Panc1 (cell line): ENCODE measurements at regions not wholly inside any gene's neighbourhood (a gene's known extent, or its start where the extent isn't known, plus 50 kb on each side); places are given as distances from the start of the nearest gene placed in this dataset.

Source experiments
- ATAC-seq: fragments of 200-7000 bp; cut with Tn5 transposase; 2 replicates; pipeline ENCODE4 v1.9.1; 2020; ENCODE audit warnings: mild to moderate bottlenecking, moderate library complexity
- BruUV-seq: library from RNA; stranded (reverse); fragments of 400-500 nt; replicated peaks from 2 replicates; lab custom pipeline; 2021; lab: Mats Ljungman, UMichigan
- CTCF ChIA-PET: fragments of 300-600 bp; sonication (Branson Sonifier 250); formaldehyde crosslinking; loops from one replicate; lab custom pipeline; 2022; ENCODE audit warnings: antibody characterized with exemption; lab: Charles Lee
- POLR2A ChIA-PET: fragments of 300-600 bp; sonication (Branson Sonifier 250); formaldehyde crosslinking; loops from one replicate; lab custom pipeline; 2022; ENCODE audit warnings: antibody characterized with exemption; lab: Charles Lee
- DNase-seq: peaks from one replicate; pipeline ENCODE4 v3.0.0-alpha.2; 2010; ENCODE audit warnings: low read depth, low spot score
- H3K27ac ChIP-seq: 2 replicates; pipeline ENCODE4 v1.5.1; 2011; ENCODE audit warnings: mild to moderate bottlenecking, low read length, inconsistent platforms
- H3K27me3 ChIP-seq: fragments of 200-500 bp; sonication (Bioruptor generic); 2 replicates; pipeline ENCODE4 v1.6.0; 2014; ENCODE audit warnings: low read length, inconsistent platforms; ENCODE audit not compliant: control insufficient read depth, insufficient read depth
- H3K36me3 ChIP-seq: fragments of 200-500 bp; sonication (Bioruptor generic); 2 replicates; pipeline ENCODE4 v1.5.1; 2014; ENCODE audit warnings: inconsistent platforms, mild to moderate bottlenecking, low read length, moderate library complexity; ENCODE audit not compliant: control insufficient read depth, insufficient read depth
- H3K4me1 ChIP-seq: 2 replicates; pipeline ENCODE4 v1.5.1; 2011; ENCODE audit warnings: inconsistent platforms, mild to moderate bottlenecking, low read length, moderate library complexity; ENCODE audit not compliant: control insufficient read depth, insufficient read depth
- H3K4me3 ChIP-seq, 2 experiments: 2 replicates each; pipeline ENCODE4 v1.5.1; 2011 to 2012; ENCODE audit warnings: low read depth in 2 of 2, low read length in 2 of 2, mild to moderate bottlenecking in 2 of 2, inconsistent platforms in 1 of 2, moderate library complexity in 1 of 2
- H3K9me3 ChIP-seq: fragments of 200-500 bp; sonication (Bioruptor generic); 2 replicates; pipeline ENCODE4 v1.5.1; 2014; ENCODE audit warnings: low read depth, mild to moderate bottlenecking, inconsistent platforms, low read length, moderate library complexity; ENCODE audit not compliant: control insufficient read depth, insufficient read depth
- CTCF ChIP-seq: fragments of 450-650 bp; IDR thresholded peaks from 2 replicates; pipeline ENCODE4 v1.5.1; 2017; ENCODE audit warnings: mild to moderate bottlenecking
- POLR2AphosphoS5 ChIP-seq: IDR thresholded peaks from 2 replicates; pipeline ENCODE4 v1.6.1; 2012; ENCODE audit warnings: mild to moderate bottlenecking, low read depth, low read length, moderate library complexity
- SIN3A ChIP-seq: IDR thresholded peaks from 2 replicates; pipeline ENCODE4 v1.6.1; 2012; ENCODE audit warnings: low read depth, mild to moderate bottlenecking, low read length, moderate library complexity, borderline replicate concordance; ENCODE audit not compliant: insufficient read depth
- TCF7L2 ChIP-seq: IDR thresholded peaks from 2 replicates; pipeline ENCODE4 v1.6.1; 2011; ENCODE audit warnings: mild to moderate bottlenecking, low read depth, low read length, inconsistent platforms
- in situ Hi-C: cut with HindIII; loops from 2 replicates; pipeline ENCODE4 v1.10.0; 2016; ENCODE audit warnings: low sequenced_read_pairs, low pct_unique_long_range_greater_than_20kb
- intact Hi-C: fragments of 100-400 bp; cut with micrococcal nuclease; formaldehyde crosslinking; loops from one replicate; pipeline ENCODE4 v1.10.0; 2022; ENCODE audit not compliant: unreplicated experiment
- TF ChIP-seq, protein P1 (sequence below), 2 experiments: IDR thresholded peaks; 2 replicates each; pipeline ENCODE4 v1.6.1; 2011 to 2012; ENCODE audit warnings: low read depth in 2 of 2, control low read depth in 1 of 2, low read length in 1 of 2, mild to moderate bottlenecking in 1 of 2, moderate library complexity in 1 of 2; ENCODE audit not compliant: insufficient read depth in 1 of 2

- in situ Hi-C loops = no loop called here
- no peak for ATAC-seq
- CTCF ChIA-PET = no interaction called here
These were observed 473.4 kb downstream of the BTBD3 start for GRCh38 chr20:12391099-12391498.

GRCh38 chr20:12394786-12395185 is 477.1 kb downstream of the BTBD3 start:
- TF ChIP-seq CTCF = no peak
- TF ChIP-seq TCF7L2 = no peak
- TF ChIP-seq SIN3A = no peak
- TF ChIP-seq, protein P1, sequence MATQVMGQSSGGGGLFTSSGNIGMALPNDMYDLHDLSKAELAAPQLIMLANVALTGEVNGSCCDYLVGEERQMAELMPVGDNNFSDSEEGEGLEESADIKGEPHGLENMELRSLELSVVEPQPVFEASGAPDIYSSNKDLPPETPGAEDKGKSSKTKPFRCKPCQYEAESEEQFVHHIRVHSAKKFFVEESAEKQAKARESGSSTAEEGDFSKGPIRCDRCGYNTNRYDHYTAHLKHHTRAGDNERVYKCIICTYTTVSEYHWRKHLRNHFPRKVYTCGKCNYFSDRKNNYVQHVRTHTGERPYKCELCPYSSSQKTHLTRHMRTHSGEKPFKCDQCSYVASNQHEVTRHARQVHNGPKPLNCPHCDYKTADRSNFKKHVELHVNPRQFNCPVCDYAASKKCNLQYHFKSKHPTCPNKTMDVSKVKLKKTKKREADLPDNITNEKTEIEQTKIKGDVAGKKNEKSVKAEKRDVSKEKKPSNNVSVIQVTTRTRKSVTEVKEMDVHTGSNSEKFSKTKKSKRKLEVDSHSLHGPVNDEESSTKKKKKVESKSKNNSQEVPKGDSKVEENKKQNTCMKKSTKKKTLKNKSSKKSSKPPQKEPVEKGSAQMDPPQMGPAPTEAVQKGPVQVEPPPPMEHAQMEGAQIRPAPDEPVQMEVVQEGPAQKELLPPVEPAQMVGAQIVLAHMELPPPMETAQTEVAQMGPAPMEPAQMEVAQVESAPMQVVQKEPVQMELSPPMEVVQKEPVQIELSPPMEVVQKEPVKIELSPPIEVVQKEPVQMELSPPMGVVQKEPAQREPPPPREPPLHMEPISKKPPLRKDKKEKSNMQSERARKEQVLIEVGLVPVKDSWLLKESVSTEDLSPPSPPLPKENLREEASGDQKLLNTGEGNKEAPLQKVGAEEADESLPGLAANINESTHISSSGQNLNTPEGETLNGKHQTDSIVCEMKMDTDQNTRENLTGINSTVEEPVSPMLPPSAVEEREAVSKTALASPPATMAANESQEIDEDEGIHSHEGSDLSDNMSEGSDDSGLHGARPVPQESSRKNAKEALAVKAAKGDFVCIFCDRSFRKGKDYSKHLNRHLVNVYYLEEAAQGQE (IDR thresholded peaks at IDR 0.05; ENCODE audit: insufficient read depth in 1 of 2, low read depth in 2 of 2, low read length in 1 of 2) = no peak
- TF ChIP-seq POLR2AphosphoS5 = no peak
- CTCF ChIA-PET = no interaction called here
- H3K27ac ChIP-seq = no peak overlapping the region
- POLR2A ChIA-PET = interaction anchor here (0.6 kb wide), 1 partner anchor 1318 kb away, joined by 3 read pairs; no protein-coding TSS in a partner anchor
- H3K36me3 ChIP-seq = no peaks in the 10 kb centered on the region
- no TSS peak for BruUV-seq
- DNase-seq = no peak
- ATAC-seq = no peak
- no peaks in the 10 kb centered on the region for H3K4me1 ChIP-seq
- H3K27me3 ChIP-seq = no peaks in the 10 kb centered on the region
- in situ Hi-C loops = no loop called here
- no peaks in the 10 kb centered on the region for H3K9me3 ChIP-seq
- no peak overlapping the region for H3K4me3 ChIP-seq
- intact Hi-C loops = no loop called here

More at GRCh38 chr20:12391099-12391498, 473.4 kb downstream of the BTBD3 start:
- no peaks in the 10 kb centered on the region for H3K9me3 ChIP-seq
- no peaks in the 10 kb centered on the region for H3K4me1 ChIP-seq
- intact Hi-C loops = no loop called here
- POLR2A ChIA-PET = no interaction called here
- H3K27ac ChIP-seq = no peak overlapping the region
- no TSS peak for BruUV-seq
- TF ChIP-seq POLR2AphosphoS5 = no peak
- no peak for TF ChIP-seq CTCF
- TF ChIP-seq, protein P1 (IDR thresholded peaks at IDR 0.05; ENCODE audit: insufficient read depth in 1 of 2, low read depth in 2 of 2, low read length in 1 of 2) = no peak
- TF ChIP-seq SIN3A = no peak
- no peak for TF ChIP-seq TCF7L2
- no peak for DNase-seq
- no peak overlapping the region for H3K4me3 ChIP-seq
- H3K27me3 ChIP-seq = no peaks in the 10 kb centered on the region
- H3K36me3 ChIP-seq = no peaks in the 10 kb centered on the region
